ENCODE measurements at regions not wholly inside any gene's neighbourhood (a gene's known extent, or its start where the extent isn't known, plus 50 kb on each side); places are given as distances from the start of the nearest gene placed in this dataset.
"Not testable (repeated sequence)": the region's sequence is repeated elsewhere in the genome, so short reads cannot be mapped to it uniquely, and the experiment has no call there.

GRCh38 chr20:30872252-30872651, 385.2 kb upstream of the DEFB115 start:
- not testable (repeated sequence) for ATAC-seq, H3K4me3 ChIP-seq
- H3K9me3 Mint-ChIP-seq = peaks cover 96% of the 10 kb centered on the region

GRCh38 chr20:30875868-30876267, 381.6 kb upstream of the DEFB115 start:
- H3K27ac ChIP-seq (ENCODE audit: low read depth); H3K4me1 ChIP-seq (ENCODE audit: insufficient read depth); H2AFZ ChIP-seq; H3K79me2 ChIP-seq (replicated peaks; ENCODE audit: insufficient read depth); H3K4me1 Mint-ChIP-seq; H3K4me3 ChIP-seq; H3K4me2 ChIP-seq; H3F3A ChIP-seq (replicated peaks; ENCODE audit: low read depth); H3K9me2 ChIP-seq (ENCODE audit: insufficient read depth); ATAC-seq; DNase-seq (ENCODE audit: low spot score); H3K27me3 ChIP-seq (ENCODE audit: insufficient read depth); H3K4me3 Mint-ChIP-seq; H3K36me3 ChIP-seq (ENCODE audit: insufficient read depth); H4K20me1 ChIP-seq (replicated peaks; ENCODE audit: insufficient read depth); H3K27ac Mint-ChIP-seq; H3K27me3 Mint-ChIP-seq (ENCODE audit: insufficient read depth, low read depth, poor library complexity): not testable (repeated sequence)
- Mint-ChIP-seq H3K36me3 (ENCODE audit: low read depth) (peaks cover 30% of the 10 kb centered on the region), H3K9me3 (peaks cover 87% of the 10 kb centered on the region)

More at GRCh38 chr20:30872252-30872651, 385.2 kb upstream of the DEFB115 start:
- not testable (repeated sequence) for H3F3A ChIP-seq (replicated peaks; ENCODE audit: low read depth); H3K4me1 Mint-ChIP-seq; H2AFZ ChIP-seq; H3K4me3 Mint-ChIP-seq; H3K4me1 ChIP-seq (ENCODE audit: insufficient read depth); H3K27ac Mint-ChIP-seq; H3K4me2 ChIP-seq; H3K79me2 ChIP-seq (replicated peaks; ENCODE audit: insufficient read depth); H4K20me1 ChIP-seq (replicated peaks; ENCODE audit: insufficient read depth); H3K27me3 ChIP-seq (ENCODE audit: insufficient read depth); H3K36me3 ChIP-seq (ENCODE audit: insufficient read depth); H3K27ac ChIP-seq (ENCODE audit: low read depth); H3K27me3 Mint-ChIP-seq (ENCODE audit: insufficient read depth, low read depth, poor library complexity); H3K9me2 ChIP-seq (ENCODE audit: insufficient read depth); DNase-seq (ENCODE audit: low spot score)
- H3K36me3 Mint-ChIP-seq (ENCODE audit: low read depth) = peaks cover 39% of the 10 kb centered on the region

GRCh38 chr20:30891400-30891799, 366.1 kb upstream of the DEFB115 start:
- TF ChIP-seq CTCF (conservative IDR thresholded peaks at IDR 0.05; ENCODE audit: low read depth in 2 of 2) = peak; percentile 63 to 73
- not testable (repeated sequence) for H3K4me1 ChIP-seq (ENCODE audit: insufficient read depth); H3K36me3 ChIP-seq (ENCODE audit: insufficient read depth); H3K4me1 Mint-ChIP-seq; H3K79me2 ChIP-seq (replicated peaks; ENCODE audit: insufficient read depth); ATAC-seq; H3K27ac ChIP-seq (ENCODE audit: low read depth); H3K9me2 ChIP-seq (ENCODE audit: insufficient read depth); H3K27ac Mint-ChIP-seq; H4K20me1 ChIP-seq (replicated peaks; ENCODE audit: insufficient read depth); H3F3A ChIP-seq (replicated peaks; ENCODE audit: low read depth)
- Mint-ChIP-seq H3K4me3 (peak overlapping the region; percentile 78; the same call in 2 of the 3 replicates), H3K9me3 (peaks cover 78% of the 10 kb centered on the region), H3K36me3 (ENCODE audit: low read depth) (peaks cover 32% of the 10 kb centered on the region), H3K27me3 (ENCODE audit: insufficient read depth, low read depth, poor library complexity) (peaks cover 26% of the 10 kb centered on the region)
- H3K27me3 ChIP-seq (ENCODE audit: insufficient read depth) = peaks cover 50% of the 10 kb centered on the region
- H2AFZ ChIP-seq = peak overlapping the region; percentile 93; the same call in 1 of the 2 replicates
- peak overlapping the region; percentile 90 for H3K4me3 ChIP-seq
- H3K4me2 ChIP-seq = peak overlapping the region; percentile 94
- peak; percentile 68 for DNase-seq (ENCODE audit: low spot score)

GRCh38 chr20:30892541-30893345, 364.7 kb upstream of the DEFB115 start:
- Histone ChIP-seq H3K79me2 (replicated peaks; ENCODE audit: insufficient read depth) (no peaks in the 10 kb centered on the region), H3K4me1 (ENCODE audit: insufficient read depth) (peaks cover 18% of the 10 kb centered on the region), H3K9me2 (ENCODE audit: insufficient read depth) (no peaks in the 10 kb centered on the region), H4K20me1 (replicated peaks; ENCODE audit: insufficient read depth) (no peaks in the 10 kb centered on the region), H3K36me3 (ENCODE audit: insufficient read depth) (no peaks in the 10 kb centered on the region), H3K4me2 (peak overlapping the region; percentile 94), H3F3A (replicated peaks; ENCODE audit: low read depth) (no peaks in the 10 kb centered on the region), H2AFZ (peak overlapping the region; percentile 84; the same call in 1 of the 2 replicates), H3K27ac (ENCODE audit: low read depth) (no peak overlapping the region), H3K4me3 (peak overlapping the region; percentile 90), H3K27me3 (ENCODE audit: insufficient read depth) (peaks cover 63% of the 10 kb centered on the region)
- peak overlapping the region; percentile 78 for H3K4me3 Mint-ChIP-seq
- H3K27me3 Mint-ChIP-seq (ENCODE audit: insufficient read depth, low read depth, poor library complexity) = peaks cover 27% of the 10 kb centered on the region
- peak; percentile 64 for DNase-seq (ENCODE audit: low spot score)
- no peak for ATAC-seq
- peaks cover under 1% of the 10 kb centered on the region; the same call in 1 of the 3 replicates for H3K4me1 Mint-ChIP-seq
- H3K27ac Mint-ChIP-seq = no peak overlapping the region
- H3K9me3 Mint-ChIP-seq = peaks cover 66% of the 10 kb centered on the region
- H3K36me3 Mint-ChIP-seq (ENCODE audit: low read depth) = peaks cover 21% of the 10 kb centered on the region
- TF ChIP-seq STAT1 (IDR thresholded peaks at IDR 0.05; ENCODE audit: unreplicated experiment) = no peak
- TF ChIP-seq CREB1 (CRISPR knock-in tag; IDR thresholded peaks at IDR 0.05; ENCODE audit: low read depth) = no peak
- no peak for TF ChIP-seq ZNF331 (CRISPR knock-in tag; IDR thresholded peaks at IDR 0.05; ENCODE audit: low read depth)
- no peak for TF ChIP-seq NANOG (IDR thresholded peaks at IDR 0.05; ENCODE audit: borderline replicate concordance)
- no peak for TF ChIP-seq ZNF114 (CRISPR knock-in tag; IDR thresholded peaks at IDR 0.05)
